ENCODE measurements at regions not wholly inside any gene's neighbourhood (a gene's known extent, or its start where the extent isn't known, plus 50 kb on each side); places are given as distances from the start of the nearest gene placed in this dataset.

- intact Hi-C loops (cut with micrococcal nuclease; ENCODE audit: unreplicated experiment), result no loop called here
- CTCF ChIA-PET, result interaction anchor here (0.6 kb wide), 1 partner anchor 44 kb away, joined by 4 read pairs; no protein-coding TSS in a partner anchor
- 0 out of 2 replicates have a peak, but pooled peaks cover 3% of the 10 kb centered on the region for H3K4me1 ChIP-seq
- POLR2A ChIA-PET, result no interaction called here
- no peaks in the 10 kb centered on the region for H3K9me3 ChIP-seq
- H3K4me3 Mint-ChIP-seq (ENCODE audit: unreplicated experiment), result no peak overlapping the region
- TF ChIP-seq, protein P1, sequence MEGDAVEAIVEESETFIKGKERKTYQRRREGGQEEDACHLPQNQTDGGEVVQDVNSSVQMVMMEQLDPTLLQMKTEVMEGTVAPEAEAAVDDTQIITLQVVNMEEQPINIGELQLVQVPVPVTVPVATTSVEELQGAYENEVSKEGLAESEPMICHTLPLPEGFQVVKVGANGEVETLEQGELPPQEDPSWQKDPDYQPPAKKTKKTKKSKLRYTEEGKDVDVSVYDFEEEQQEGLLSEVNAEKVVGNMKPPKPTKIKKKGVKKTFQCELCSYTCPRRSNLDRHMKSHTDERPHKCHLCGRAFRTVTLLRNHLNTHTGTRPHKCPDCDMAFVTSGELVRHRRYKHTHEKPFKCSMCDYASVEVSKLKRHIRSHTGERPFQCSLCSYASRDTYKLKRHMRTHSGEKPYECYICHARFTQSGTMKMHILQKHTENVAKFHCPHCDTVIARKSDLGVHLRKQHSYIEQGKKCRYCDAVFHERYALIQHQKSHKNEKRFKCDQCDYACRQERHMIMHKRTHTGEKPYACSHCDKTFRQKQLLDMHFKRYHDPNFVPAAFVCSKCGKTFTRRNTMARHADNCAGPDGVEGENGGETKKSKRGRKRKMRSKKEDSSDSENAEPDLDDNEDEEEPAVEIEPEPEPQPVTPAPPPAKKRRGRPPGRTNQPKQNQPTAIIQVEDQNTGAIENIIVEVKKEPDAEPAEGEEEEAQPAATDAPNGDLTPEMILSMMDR (IDR thresholded peaks at IDR 0.05; ENCODE audit: insufficient read depth in 1 of 2, low read depth in 1 of 2, low read length in 1 of 2, severe bottlenecking in 1 of 2, unreplicated experiment in 1 of 2), result no peak
- H3K9me3 Mint-ChIP-seq (ENCODE audit: unreplicated experiment), result peaks cover 14% of the 10 kb centered on the region
- no peak overlapping the region for H3K4me3 ChIP-seq (ENCODE audit: low read depth, low read length)
- H3K4me1 Mint-ChIP-seq (ENCODE audit: low read depth, unreplicated experiment), result peaks cover 14% of the 10 kb centered on the region
- H3K27ac Mint-ChIP-seq (ENCODE audit: unreplicated experiment), result no peak overlapping the region
- H3K36me3 ChIP-seq (ENCODE audit: control insufficient read depth, insufficient read depth, low read length), result no peaks in the 10 kb centered on the region
- DNase-seq, result no peak
- no peaks in the 10 kb centered on the region for H3K36me3 Mint-ChIP-seq (ENCODE audit: insufficient read depth, unreplicated experiment)
- no peaks in the 10 kb centered on the region for H3K27me3 ChIP-seq (replicated peaks; ENCODE audit: control insufficient read depth, insufficient read depth, low read length)
- no peaks in the 10 kb centered on the region for H3K27me3 Mint-ChIP-seq (ENCODE audit: insufficient read depth, unreplicated experiment)
- BruUV-seq (replicated peaks), result no TSS peak
Measured at GRCh38 chr4:184309241-184310170, 91.8 kb upstream of the ENPP6 start.

GRCh38 chr4:184306949-184307348 lies 89.3 kb upstream of the ENPP6 start:
- CTCF ChIA-PET, result interaction anchor here (1.1 kb wide), 1 partner anchor 19 kb away, joined by 3 read pairs; no protein-coding TSS in a partner anchor
- H3K36me3 Mint-ChIP-seq (ENCODE audit: insufficient read depth, unreplicated experiment), result no peaks in the 10 kb centered on the region
- TF ChIP-seq, protein P1 (IDR thresholded peaks at IDR 0.05; ENCODE audit: insufficient read depth in 1 of 2, low read depth in 1 of 2, low read length in 1 of 2, severe bottlenecking in 1 of 2, unreplicated experiment in 1 of 2), result no peak
- Histone ChIP-seq H3K4me3 (ENCODE audit: low read depth, low read length) (no peak overlapping the region), H3K4me1 (0 out of 2 replicates have a peak, but pooled peaks cover 3% of the 10 kb centered on the region), H3K36me3 (ENCODE audit: control insufficient read depth, insufficient read depth, low read length) (no peaks in the 10 kb centered on the region), H3K9me3 (no peaks in the 10 kb centered on the region), H3K27me3 (replicated peaks; ENCODE audit: control insufficient read depth, insufficient read depth, low read length) (no peaks in the 10 kb centered on the region)
- DNase-seq, result no peak
- H3K4me3 Mint-ChIP-seq (ENCODE audit: unreplicated experiment), result no peak overlapping the region
- no TSS peak for BruUV-seq (replicated peaks)
- H3K27ac Mint-ChIP-seq (ENCODE audit: unreplicated experiment), result no peak overlapping the region
- peaks cover 9% of the 10 kb centered on the region for H3K4me1 Mint-ChIP-seq (ENCODE audit: low read depth, unreplicated experiment)
- intact Hi-C loops (cut with micrococcal nuclease; ENCODE audit: unreplicated experiment), result no loop called here
- no peaks in the 10 kb centered on the region for H3K27me3 Mint-ChIP-seq (ENCODE audit: insufficient read depth, unreplicated experiment)
- POLR2A ChIA-PET, result no interaction called here
- peaks cover 14% of the 10 kb centered on the region for H3K9me3 Mint-ChIP-seq (ENCODE audit: unreplicated experiment)

- H3K9me3 ChIP-seq, result no peaks in the 10 kb centered on the region
- Mint-ChIP-seq H3K27me3 (ENCODE audit: insufficient read depth, unreplicated experiment) (no peaks in the 10 kb centered on the region), H3K36me3 (ENCODE audit: insufficient read depth, unreplicated experiment) (no peaks in the 10 kb centered on the region), H3K27ac (ENCODE audit: unreplicated experiment) (no peak overlapping the region), H3K4me1 (ENCODE audit: low read depth, unreplicated experiment) (peaks cover 8% of the 10 kb centered on the region), H3K4me3 (ENCODE audit: unreplicated experiment) (no peak overlapping the region), H3K9me3 (ENCODE audit: unreplicated experiment) (peaks cover 14% of the 10 kb centered on the region)
- TF ChIP-seq, protein P1 (IDR thresholded peaks at IDR 0.05; ENCODE audit: insufficient read depth in 1 of 2, low read depth in 1 of 2, low read length in 1 of 2, severe bottlenecking in 1 of 2, unreplicated experiment in 1 of 2), result no peak
- 0 out of 2 replicates have a peak, but pooled peaks cover 3% of the 10 kb centered on the region for H3K4me1 ChIP-seq
- no peak overlapping the region for H3K4me3 ChIP-seq (ENCODE audit: low read depth, low read length)
- BruUV-seq (replicated peaks), result no TSS peak
- CTCF ChIA-PET, result interaction anchor here (1.1 kb wide), 2 partner anchors 19 to 156 kb away, joined by 3 read pairs; no protein-coding TSS in a partner anchor
- H3K36me3 ChIP-seq (ENCODE audit: control insufficient read depth, insufficient read depth, low read length), result no peaks in the 10 kb centered on the region
- H3K27me3 ChIP-seq (replicated peaks; ENCODE audit: control insufficient read depth, insufficient read depth, low read length), result no peaks in the 10 kb centered on the region
- DNase-seq, result no peak
- intact Hi-C loops (cut with micrococcal nuclease; ENCODE audit: unreplicated experiment), result no loop called here
- POLR2A ChIA-PET, result no interaction called here
Measured at GRCh38 chr4:184306470-184306869, 88.8 kb upstream of the ENPP6 start.

Data from Caco-2 (cell line).